GM13977 (cell line): ENCODE measurements at regions not wholly inside any gene's neighbourhood (a gene's known extent, or its start where the extent isn't known, plus 50 kb on each side); places are given as distances from the start of the nearest gene placed in this dataset.

ENCODE experiments used
- DNase-seq: peaks from one replicate; pipeline ENCODE4 v3.0.0; 2012; ENCODE audit warnings: low spot score
- CTCF ChIP-seq: IDR thresholded peaks from 2 replicates; pipeline ENCODE4 v1.5.1; 2012; ENCODE audit warnings: mild to moderate bottlenecking, control low read depth; ENCODE audit not compliant: insufficient read depth; ENCODE audit errors: extremely low read depth, missing control alignments
- in situ Hi-C: fragments of 300-500 bp; cut with MboI; formaldehyde crosslinking; loops from one replicate; pipeline ENCODE4 v1.12.0; 2022; ENCODE audit warnings: low sequenced_read_pairs, low pct_unique_long_range_greater_than_20kb, mixed read lengths, inconsistent platforms; ENCODE audit not compliant: unreplicated experiment

DNA sequence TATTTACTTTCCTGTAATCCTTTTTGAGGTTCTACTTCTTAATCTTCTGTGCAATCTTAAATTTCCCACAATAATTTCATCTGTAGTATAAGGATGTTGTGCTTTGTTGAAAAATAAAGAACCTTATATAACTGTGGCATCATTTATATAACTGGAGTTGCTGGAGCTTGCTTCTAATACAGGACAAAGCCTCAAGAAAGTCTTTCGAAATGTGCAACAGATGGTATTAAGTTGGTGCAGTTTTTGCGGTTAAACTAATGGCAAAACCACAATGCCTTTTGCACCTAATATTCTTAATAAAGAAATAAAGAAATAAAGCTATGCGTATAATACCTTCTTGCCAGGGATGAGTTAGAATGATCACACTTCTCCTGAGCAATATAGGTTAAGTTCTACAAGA lies 180.0 kb downstream of the KITLG start:
- in situ Hi-C loops: no loop called here
- DNase-seq: no peak
- no peak for TF ChIP-seq CTCF

DNA sequence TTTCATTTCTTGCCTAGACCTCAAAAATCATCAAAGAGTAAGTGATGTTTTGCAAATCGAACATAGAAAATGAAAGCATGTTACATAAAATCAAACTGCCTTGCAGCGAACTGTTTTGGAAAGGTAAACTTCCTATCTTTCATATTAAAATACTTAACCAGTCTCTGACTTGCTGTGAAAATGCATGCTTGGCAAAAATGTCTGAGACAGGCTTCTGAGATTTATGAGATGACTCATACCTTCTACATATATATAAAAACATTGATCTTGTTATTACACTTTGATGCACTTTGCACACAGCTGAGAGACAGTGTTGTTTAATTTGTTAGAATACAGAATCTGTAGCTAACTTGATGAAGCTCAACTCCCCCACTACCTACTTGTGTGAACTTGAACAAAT lies 179.1 kb downstream of the KITLG start:
- TF ChIP-seq CTCF: no peak
- no peak for DNase-seq
- in situ Hi-C loops: no loop called here

- DNase-seq: no peak
- TF ChIP-seq CTCF: no peak
- in situ Hi-C loops: no loop called here
These were observed 173.4 kb downstream of the KITLG start for GRCh38 chr12:88406905-88407304.

DNA sequence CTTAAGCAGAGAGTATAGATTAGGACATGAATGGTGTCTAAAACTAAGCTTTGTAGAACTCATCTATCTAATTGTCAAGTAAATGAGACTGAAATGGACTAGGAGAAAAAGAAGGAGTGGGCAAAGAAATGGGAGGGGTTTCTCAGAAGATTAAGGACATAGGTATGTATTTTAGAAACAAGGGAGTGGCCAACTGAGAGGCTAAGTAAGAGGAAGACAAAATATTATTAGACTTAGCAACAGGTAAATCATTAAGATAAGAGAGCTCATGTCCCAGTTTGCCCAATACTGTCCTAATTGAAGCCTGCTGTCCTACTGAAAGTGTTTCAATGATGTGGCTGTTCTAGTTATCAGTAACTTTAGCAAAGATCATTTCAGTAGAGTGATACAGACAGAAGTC lies 171.4 kb downstream of the KITLG start:
- no peak for TF ChIP-seq CTCF
- in situ Hi-C loops: no loop called here
- DNase-seq: no peak

DNA sequence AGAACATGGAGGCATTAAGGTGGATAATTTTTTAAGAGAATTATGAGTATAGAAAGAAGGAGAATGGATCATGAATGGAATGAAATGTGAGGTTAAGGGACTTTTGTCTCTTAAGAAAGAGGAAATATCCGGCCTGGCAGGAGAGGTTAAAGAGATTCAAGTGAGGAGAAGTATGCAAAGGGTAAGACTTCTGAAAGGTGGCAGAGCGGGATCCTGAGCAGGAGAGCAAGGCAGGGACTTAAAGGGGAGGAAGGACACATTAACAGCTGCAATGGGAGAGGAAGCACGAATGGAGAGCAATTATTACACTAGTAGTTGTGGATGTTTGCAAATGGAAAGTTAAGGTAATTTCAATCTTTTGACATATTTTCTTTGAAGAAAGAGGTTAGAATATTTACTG lies 171.0 kb downstream of the KITLG start:
- no peak for TF ChIP-seq CTCF
- no peak for DNase-seq
- in situ Hi-C loops: no loop called here

DNA sequence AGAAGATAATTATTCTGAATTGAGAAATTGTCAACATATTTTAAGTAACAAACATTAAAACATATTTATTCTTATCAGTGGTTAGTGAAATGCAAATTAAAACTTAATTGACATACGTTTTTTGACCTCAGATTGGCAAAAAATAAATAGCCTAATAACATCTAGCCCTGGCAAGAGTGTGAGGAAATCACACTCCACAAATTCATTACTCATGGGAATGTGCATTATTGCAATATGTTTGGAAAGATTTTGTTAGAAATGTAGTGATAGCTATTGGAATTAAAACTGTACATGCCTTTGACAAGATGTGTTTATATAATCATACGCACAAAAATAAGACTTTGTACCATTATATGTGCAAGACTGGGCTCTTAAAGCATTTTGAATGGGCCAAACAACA lies 168.6 kb downstream of the KITLG start:
- in situ Hi-C loops: no loop called here
- no peak for DNase-seq
- TF ChIP-seq CTCF: no peak

GRCh38 chr12:88413646-88414045 lies 166.6 kb downstream of the KITLG start:
- TF ChIP-seq CTCF: no peak
- DNase-seq: no peak
- in situ Hi-C loops: no loop called here
